NCI-H1048 (cell line): ENCODE measurements at regions not wholly inside any gene's neighbourhood (a gene's known extent, or its start where the extent isn't known, plus 50 kb on each side); places are given as distances from the start of the nearest gene placed in this dataset.
"Not testable (repeated sequence)": the region's sequence is repeated elsewhere in the genome, so short reads cannot be mapped to it uniquely, and the experiment has no call there.

ENCODE experiments used
- DNase-seq: peaks from one replicate; lab custom pipeline; 2025; lab: John Stamatoyannopoulos, UW

- no peak for DNase-seq
Observed at GRCh38 chr6:17012421-17013225, 89.2 kb upstream of the STMND1 start.

- no peak for DNase-seq
Observed at GRCh38 chr6:17011985-17012384, 89.9 kb upstream of the STMND1 start.

- no peak for DNase-seq
Observed at GRCh38 chr6:17007749-17008148, 94.1 kb upstream of the STMND1 start.

- no peak for DNase-seq
Observed at GRCh38 chr6:17006543-17006942, 95.3 kb upstream of the STMND1 start.

GRCh38 chr6:17004269-17004668, 97.6 kb upstream of the STMND1 start:
- DNase-seq: no peak

GRCh38 chr6:17002123-17002522, 99.7 kb upstream of the STMND1 start:
- DNase-seq: no peak

GRCh38 chr6:17001188-17001587, 100.7 kb upstream of the STMND1 start:
- no peak for DNase-seq

GRCh38 chr6:16999491-17000436, 102.1 kb upstream of the STMND1 start:
- no peak for DNase-seq

GRCh38 chr6:16998461-16998860, 103.4 kb upstream of the STMND1 start:
- no peak for DNase-seq

- DNase-seq: no peak
Observed at GRCh38 chr6:16995511-16996250, 106.2 kb upstream of the STMND1 start.

GRCh38 chr6:16993396-16993795, 108.5 kb upstream of the STMND1 start:
- DNase-seq: no peak

- no peak for DNase-seq
Observed at GRCh38 chr6:16991981-16992629, 109.7 kb upstream of the STMND1 start.

GRCh38 chr6:16989976-16990375, 111.9 kb upstream of the STMND1 start:
- not testable (repeated sequence) for DNase-seq

GRCh38 chr6:16989382-16989781, 112.5 kb upstream of the STMND1 start:
- no peak for DNase-seq

- DNase-seq: no peak
Observed at GRCh38 chr6:16987996-16988395, 113.9 kb upstream of the STMND1 start.

GRCh38 chr6:16985513-16986284, 116.2 kb upstream of the STMND1 start:
- DNase-seq: no peak

- DNase-seq: no peak
Observed at GRCh38 chr6:16982807-16983206, 119.0 kb upstream of the STMND1 start.

- DNase-seq: no peak
Observed at GRCh38 chr6:16979677-16980370, 122.0 kb upstream of the STMND1 start.

- no peak for DNase-seq
Observed at GRCh38 chr6:16978686-16979085, 123.2 kb upstream of the STMND1 start.
